Epithelial cell of esophagus (primary cell): ENCODE measurements at regions not wholly inside any gene's neighbourhood (a gene's known extent, or its start where the extent isn't known, plus 50 kb on each side); places are given as distances from the start of the nearest gene placed in this dataset.

Experiments used
- DNase-seq: peaks from one replicate; pipeline ENCODE4 v3.0.0; 2010; ENCODE audit warnings: low read depth
- H3K4me3 ChIP-seq: 2 replicates; pipeline ENCODE4 v1.5.1; 2011; ENCODE audit warnings: mild to moderate bottlenecking, low read length, control low read depth
- CTCF ChIP-seq: IDR thresholded peaks from 2 replicates; pipeline ENCODE4 v1.5.1; 2011; ENCODE audit warnings: low read depth, mild to moderate bottlenecking, low read length, control low read depth, inconsistent platforms; ENCODE audit not compliant: insufficient read depth; ENCODE audit errors: missing control alignments

GRCh38 chr4:183588169-183588675 lies 70.8 kb downstream of the RWDD4 start:
- no peak for TF ChIP-seq CTCF
- H3K4me3 ChIP-seq: no peak overlapping the region
- DNase-seq: peak; percentile 3

GRCh38 chr4:183588691-183589090 lies 70.3 kb downstream of the RWDD4 start:
- H3K4me3 ChIP-seq: no peak overlapping the region
- no peak for DNase-seq
- no peak for TF ChIP-seq CTCF

- no peak for TF ChIP-seq CTCF
- DNase-seq: no peak
- H3K4me3 ChIP-seq: no peak overlapping the region
These were observed 69.4 kb downstream of the RWDD4 start for GRCh38 chr4:183589461-183590099.
